ENCODE measurements at regions not wholly inside any gene's neighbourhood (a gene's known extent, or its start where the extent isn't known, plus 50 kb on each side); places are given as distances from the start of the nearest gene placed in this dataset.

GRCh38 chr6:110044622-110045021 lies 66.5 kb downstream of the GPR6 start:
- no peak for TF ChIP-seq CTCF (conservative IDR thresholded peaks at IDR 0.05 in 1 of 2, IDR thresholded peaks at IDR 0.05 in 1 of 2; ENCODE audit: extremely low read depth in 1 of 2, insufficient read depth in 1 of 2, low read depth in 1 of 2, low read length in 2 of 2)
- no peak for TF ChIP-seq EZH2 (IDR thresholded peaks at IDR 0.05; ENCODE audit: borderline replicate concordance, low read length)

All from mammary epithelial cell (primary cell).